A673 (cell line): ENCODE measurements at regions not wholly inside any gene's neighbourhood (a gene's known extent, or its start where the extent isn't known, plus 50 kb on each side); places are given as distances from the start of the nearest gene placed in this dataset.

Experiments used
- CTCF ChIP-seq: fragments of 300-800, 200-600 bp; sonication (generic); conservative IDR thresholded peaks from 2 replicates; pipeline ENCODE4 v1.5.1; 2017; ENCODE audit warnings: low read depth, mild to moderate bottlenecking, antibody characterized with exemption, low read length, moderate library complexity, mixed read lengths
- EZH2 ChIP-seq: fragments of 200-600 bp; sonication (generic); IDR thresholded peaks from 2 replicates; pipeline ENCODE4 v1.6.1; 2017; ENCODE audit warnings: borderline replicate concordance, low read depth, mild to moderate bottlenecking, mixed read lengths, antibody characterized with exemption, low read length; ENCODE audit not compliant: poor library complexity, severe bottlenecking

GRCh38 chr7:81447351-81447952 lies 322.4 kb downstream of the HGF start:
- TF ChIP-seq EZH2 (no peak), CTCF (peak; percentile 64)
